IMR-90 (cell line): ENCODE measurements at regions not wholly inside any gene's neighbourhood (a gene's known extent, or its start where the extent isn't known, plus 50 kb on each side); places are given as distances from the start of the nearest gene placed in this dataset.

Experiments used
- ATAC-seq: fragments of 200-7000 bp; cut with Tn5 transposase; 2 replicates; pipeline ENCODE4 v1.9.1; 2020; ENCODE audit warnings: low read depth, mild to moderate bottlenecking, moderate library complexity
- BruUV-seq: library from RNA; stranded (reverse); fragments of 400-500 nt; replicated peaks from 2 replicates; lab custom pipeline; 2021; lab: Mats Ljungman, UMichigan
- CTCF ChIA-PET: fragments of 300-600 bp; formaldehyde crosslinking; extraction: SDS; loops from one replicate; lab custom pipeline; 2021; ENCODE audit warnings: antibody characterized with exemption; lab: Yijun Ruan, JAX
- POLR2A ChIA-PET: fragments of 300-600 bp; sonication (Branson Sonifier 250); formaldehyde crosslinking; loops from one replicate; lab custom pipeline; 2022; ENCODE audit warnings: antibody characterized with exemption; ENCODE audit not compliant: unreplicated experiment; lab: Charles Lee
- DNase-seq: peaks from one replicate; pipeline ENCODE4 v3.0.0; 2013
- H2AFZ ChIP-seq: replicated peaks from 2 replicates; pipeline ENCODE3; 2013; ENCODE audit warnings: low read length, mild to moderate bottlenecking; ENCODE audit not compliant: poor library complexity
- H2AK5ac ChIP-seq: 2 replicates; pipeline ENCODE4 v1.6.1; 2013; ENCODE audit warnings: low read depth, low read length, inconsistent platforms
- H2AK9ac ChIP-seq: replicated peaks from 2 replicates; pipeline ENCODE3; 2013; ENCODE audit warnings: mild to moderate bottlenecking, low read depth, low read length, moderate library complexity; ENCODE audit not compliant: poor library complexity
- H2BK120ac ChIP-seq: 2 replicates; pipeline ENCODE4 v1.6.1; 2013; ENCODE audit warnings: low read depth, low read length, inconsistent platforms
- H2BK15ac ChIP-seq: 3 replicates; pipeline ENCODE4 v1.6.1; 2013; ENCODE audit warnings: low read depth, low read length, inconsistent platforms
- H2BK20ac ChIP-seq: 2 replicates; pipeline ENCODE4 v1.6.1; 2013; ENCODE audit warnings: low read depth, mild to moderate bottlenecking, inconsistent platforms, low read length, moderate library complexity
- H2BK5ac ChIP-seq: 2 replicates; pipeline ENCODE4 v1.6.1; 2013; ENCODE audit warnings: mild to moderate bottlenecking, low read depth, low read length, inconsistent platforms; ENCODE audit not compliant: poor library complexity, severe bottlenecking
- H3K14ac ChIP-seq: replicated peaks from 2 replicates; pipeline ENCODE4 v1.6.1; 2013; ENCODE audit warnings: low read depth, low read length, inconsistent platforms
- H3K18ac ChIP-seq: 2 replicates; pipeline ENCODE4 v1.6.1; 2013; ENCODE audit warnings: low read depth, low read length, control low read depth
- H3K23ac ChIP-seq: 2 replicates; pipeline ENCODE4 v1.6.1; 2013; ENCODE audit warnings: low read depth, low read length, inconsistent platforms
- H3K27ac ChIP-seq: 2 replicates; pipeline ENCODE4 v1.5.1; 2013; ENCODE audit warnings: mild to moderate bottlenecking, control low read depth, low read length; ENCODE audit not compliant: insufficient read depth
- H3K27me3 ChIP-seq: 2 replicates; pipeline ENCODE4 v1.6.1; 2013; ENCODE audit warnings: low read length; ENCODE audit not compliant: control insufficient read depth, insufficient read depth
- H3K36me3 ChIP-seq: 2 replicates; pipeline ENCODE4 v1.6.1; 2013; ENCODE audit warnings: low read length, mixed read lengths; ENCODE audit not compliant: control insufficient read depth, insufficient read depth
- H3K4ac ChIP-seq: 2 replicates; pipeline ENCODE4 v1.6.1; 2013; ENCODE audit warnings: low read depth, low read length, inconsistent platforms
- H3K4me1 ChIP-seq: 2 replicates; pipeline ENCODE4 v1.6.1; 2013; ENCODE audit warnings: low read length, mixed read lengths; ENCODE audit not compliant: control insufficient read depth, insufficient read depth
- H3K4me2 ChIP-seq: 2 replicates; pipeline ENCODE4 v1.6.1; 2013; ENCODE audit warnings: low read depth, mild to moderate bottlenecking, control low read depth, low read length, moderate library complexity
- H3K4me3 ChIP-seq: 2 replicates; pipeline ENCODE4 v1.5.1; 2013; ENCODE audit warnings: low read depth, mild to moderate bottlenecking, control low read depth, low read length, moderate library complexity; ENCODE audit not compliant: insufficient read depth
- H3K56ac ChIP-seq: 2 replicates; pipeline ENCODE4 v1.6.1; 2013; ENCODE audit warnings: low read length, inconsistent platforms; ENCODE audit not compliant: insufficient read depth; ENCODE audit errors: extremely low read depth
- H3K79me1 ChIP-seq, 2 experiments: 2 replicates each; pipeline ENCODE4 v1.6.1; 2013; ENCODE audit warnings: low read length in 2 of 2, inconsistent platforms in 1 of 2, low read depth in 1 of 2
- H3K9ac ChIP-seq: 2 replicates; pipeline ENCODE4 v1.6.1; 2013; ENCODE audit warnings: low read depth, low read length, control low read depth
- H3K9me1 ChIP-seq: 2 replicates; pipeline ENCODE4 v1.6.1; 2013; ENCODE audit warnings: low read length, inconsistent platforms; ENCODE audit not compliant: insufficient read depth
- H3K9me3 ChIP-seq: 2 replicates; pipeline ENCODE4 v1.6.1; 2013; ENCODE audit warnings: low read length; ENCODE audit not compliant: control insufficient read depth, insufficient read depth
- H4K20me1 ChIP-seq: 2 replicates; pipeline ENCODE4 v1.6.1; 2013; ENCODE audit warnings: low read length, inconsistent platforms; ENCODE audit not compliant: insufficient read depth
- H4K5ac ChIP-seq: 2 replicates; pipeline ENCODE4 v1.6.1; 2013; ENCODE audit warnings: mild to moderate bottlenecking, low read depth, low read length, control low read depth
- H4K8ac ChIP-seq, 2 experiments: 2 replicates each; pipeline ENCODE4 v1.6.1; 2013; ENCODE audit warnings: low read depth in 2 of 2, low read length in 2 of 2, control low read depth in 1 of 2, inconsistent platforms in 1 of 2
- H4K91ac ChIP-seq: 2 replicates; pipeline ENCODE4 v1.6.1; 2013; ENCODE audit warnings: low read depth, low read length, inconsistent platforms; ENCODE audit not compliant: insufficient read depth
- FOS ChIP-seq: fragments of 150-350 bp; IDR thresholded peaks from 2 replicates; pipeline ENCODE4 v1.6.1; 2016; ENCODE audit warnings: low read depth, low read length
- MAFK ChIP-seq: IDR thresholded peaks from 2 replicates; pipeline ENCODE4 v1.6.1; 2012; ENCODE audit warnings: low read depth, low read length, improper control_type of control experiment
- MAZ ChIP-seq: IDR thresholded peaks from 2 replicates; pipeline ENCODE4 v1.6.1; 2012; ENCODE audit warnings: low read depth, mild to moderate bottlenecking, low read length, improper control_type of control experiment, moderate library complexity, borderline replicate concordance
- MXI1 ChIP-seq: IDR thresholded peaks from 2 replicates; pipeline ENCODE4 v1.6.1; 2012; ENCODE audit warnings: low read depth, mild to moderate bottlenecking, low read length, moderate library complexity, borderline replicate concordance
- NFE2L2 ChIP-seq: fragments of 150-350 bp; IDR thresholded peaks from 2 replicates; pipeline ENCODE4 v1.6.1; 2016; ENCODE audit warnings: low read depth, mild to moderate bottlenecking, low read length
- RCOR1 ChIP-seq: IDR thresholded peaks from 2 replicates; pipeline ENCODE4 v1.6.1; 2012; ENCODE audit warnings: mild to moderate bottlenecking, low read length, improper control_type of control experiment; ENCODE audit not compliant: insufficient replicate concordance
- SMC3 ChIP-seq: fragments of 150-350 bp; IDR thresholded peaks from 2 replicates; pipeline ENCODE4 v1.6.1; 2016; ENCODE audit warnings: low read depth, mild to moderate bottlenecking, antibody characterized with exemption, low read length, moderate library complexity
- WGBS, 2 experiments: methylation state at CpG; one replicate each; pipeline versions ENCODE4 v1.1.5 to v1.1.7; 2013; ENCODE audit warnings: missing lambda C conversion rate in 2 of 2; ENCODE audit not compliant: insufficient read length in 1 of 2; ENCODE audit errors: extremely low coverage in 2 of 2; 5-methylcytosine and 5-hydroxymethylcytosine counted together
- dilution Hi-C: fragments of 300-500 bp; cut with HindIII; formaldehyde crosslinking; loops from one replicate; pipeline ENCODE4 v1.14.3; 2018; ENCODE audit warnings: low sequenced_read_pairs; ENCODE audit not compliant: unreplicated experiment
- in situ Hi-C: fragments of 300-500 bp; cut with MboI; formaldehyde crosslinking; loops from 3 replicates; pipeline ENCODE4 v1.14.3; 2019; ENCODE audit warnings: low sequenced_read_pairs, inconsistent platforms, mixed read lengths
- intact Hi-C: fragments of 100-400 bp; cut with micrococcal nuclease; formaldehyde crosslinking; loops from 2 replicates; pipeline ENCODE4 v1.10.0; 2022
- TF ChIP-seq, protein P1 (sequence below): fragments of 150-350 bp; IDR thresholded peaks from 2 replicates; pipeline ENCODE4 v1.6.1; 2016; ENCODE audit warnings: low read depth, mild to moderate bottlenecking, low read length, moderate library complexity, borderline replicate concordance

DNA sequence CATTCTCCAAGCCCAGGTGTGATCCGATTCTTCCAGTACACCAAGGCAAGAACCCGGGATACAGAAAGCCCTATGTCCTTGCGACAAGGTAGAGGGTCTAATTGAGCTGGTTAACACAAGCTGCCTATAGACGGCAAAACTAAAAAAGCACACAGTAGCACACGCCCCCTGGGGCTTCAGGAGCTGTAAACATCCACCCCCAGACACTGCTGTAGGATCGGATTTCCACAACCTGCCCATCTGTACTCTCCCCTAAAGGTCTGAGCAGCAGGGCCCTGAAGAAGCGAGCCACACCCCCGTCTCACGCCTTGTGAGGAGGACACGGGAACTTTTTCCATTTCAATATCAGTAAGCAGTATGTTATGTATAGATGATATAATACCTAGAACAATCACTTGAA is 624.7 kb downstream of the BUD13 start:
- no peak overlapping the region for H3K56ac ChIP-seq
- H3K9me3 ChIP-seq = no peaks in the 10 kb centered on the region
- DNase-seq (no peak), ATAC-seq (no peak)
- H4K91ac ChIP-seq = no peak overlapping the region
- no peaks in the 10 kb centered on the region for H3K9me1 ChIP-seq
- H3K23ac ChIP-seq = no peak overlapping the region
- H3K4ac ChIP-seq = no peak overlapping the region
- H3K4me2 ChIP-seq = no peak overlapping the region
- in situ Hi-C loops = no loop called here
- WGBS, 2 experiments = 14% methylated on average over 2 of the region's 10 CpGs; no CpG with 5 or more reads in 1 of the 2 experiments
- H3K27ac ChIP-seq = no peak overlapping the region
- intact Hi-C loops = no loop called here
- H3K4me1 ChIP-seq = no peaks in the 10 kb centered on the region
- H3K4me3 ChIP-seq = no peak overlapping the region
- H2AK5ac ChIP-seq = no peak overlapping the region
- H4K5ac ChIP-seq = no peak overlapping the region
- H2AFZ ChIP-seq = no peak overlapping the region
- no TSS peak for BruUV-seq
- no peak overlapping the region for H4K8ac ChIP-seq
- no peak overlapping the region for H2BK20ac ChIP-seq
- ChIA-PET POLR2A (no interaction called here), CTCF (no interaction called here)
- dilution Hi-C loops = no loop called here
- H2BK15ac ChIP-seq = no peak overlapping the region
- H4K20me1 ChIP-seq = no peaks in the 10 kb centered on the region
- no peak overlapping the region for H3K14ac ChIP-seq
- no peaks in the 10 kb centered on the region for H3K36me3 ChIP-seq
- no peak overlapping the region for H3K9ac ChIP-seq
- H2BK120ac ChIP-seq = no peak overlapping the region
- no peak overlapping the region for H2AK9ac ChIP-seq
- H2BK5ac ChIP-seq = no peak overlapping the region
- H3K27me3 ChIP-seq = no peaks in the 10 kb centered on the region
- H3K79me1 ChIP-seq = no peaks in the 10 kb centered on the region
- TF ChIP-seq FOS (no peak), NFE2L2 (no peak), MXI1 (no peak), RCOR1 (no peak), MAZ (no peak), SMC3 (no peak), MAFK (no peak)
- TF ChIP-seq, protein P1, sequence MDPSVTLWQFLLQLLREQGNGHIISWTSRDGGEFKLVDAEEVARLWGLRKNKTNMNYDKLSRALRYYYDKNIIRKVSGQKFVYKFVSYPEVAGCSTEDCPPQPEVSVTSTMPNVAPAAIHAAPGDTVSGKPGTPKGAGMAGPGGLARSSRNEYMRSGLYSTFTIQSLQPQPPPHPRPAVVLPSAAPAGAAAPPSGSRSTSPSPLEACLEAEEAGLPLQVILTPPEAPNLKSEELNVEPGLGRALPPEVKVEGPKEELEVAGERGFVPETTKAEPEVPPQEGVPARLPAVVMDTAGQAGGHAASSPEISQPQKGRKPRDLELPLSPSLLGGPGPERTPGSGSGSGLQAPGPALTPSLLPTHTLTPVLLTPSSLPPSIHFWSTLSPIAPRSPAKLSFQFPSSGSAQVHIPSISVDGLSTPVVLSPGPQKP = no peak
- H3K18ac ChIP-seq = no peak overlapping the region
